Hematopoietic multipotent progenitor cell treated with erythropoietin and hydrocortisone succinate and interleukin-3 and kit ligand, for 6 days (in vitro differentiated cells): ENCODE measurements at regions not wholly inside any gene's neighbourhood (a gene's known extent, or its start where the extent isn't known, plus 50 kb on each side); places are given as distances from the start of the nearest gene placed in this dataset.

Experiments
- DNase-seq: peaks from one replicate; pipeline ENCODE4 v3.0.0-alpha.2; 2015

GRCh38 chr5:4541334-4541733, 598.8 kb upstream of the ADAMTS16 start:
- no peak for DNase-seq

- no peak for DNase-seq
Observed at GRCh38 chr5:4542145-4542778, 597.9 kb upstream of the ADAMTS16 start.

- no peak for DNase-seq
Observed at GRCh38 chr5:4544049-4544670, 596.0 kb upstream of the ADAMTS16 start.

- DNase-seq, result no peak
Observed at GRCh38 chr5:4547547-4547946, 592.6 kb upstream of the ADAMTS16 start.

- DNase-seq, result no peak
Observed at GRCh38 chr5:4548341-4548740, 591.8 kb upstream of the ADAMTS16 start.

GRCh38 chr5:4549351-4549750, 590.8 kb upstream of the ADAMTS16 start:
- no peak for DNase-seq

GRCh38 chr5:4551034-4551433, 589.1 kb upstream of the ADAMTS16 start:
- DNase-seq, result no peak

GRCh38 chr5:4553130-4553529, 587.0 kb upstream of the ADAMTS16 start:
- DNase-seq, result no peak

GRCh38 chr5:4553978-4554377, 586.2 kb upstream of the ADAMTS16 start:
- no peak for DNase-seq

GRCh38 chr5:4555725-4556285, 584.3 kb upstream of the ADAMTS16 start:
- no peak for DNase-seq

GRCh38 chr5:4561403-4561802, 578.7 kb upstream of the ADAMTS16 start:
- DNase-seq, result no peak

GRCh38 chr5:4563400-4563799, 576.7 kb upstream of the ADAMTS16 start:
- no peak for DNase-seq

GRCh38 chr5:4570047-4570995, 569.8 kb upstream of the ADAMTS16 start:
- no peak for DNase-seq

GRCh38 chr5:4571248-4571948, 568.7 kb upstream of the ADAMTS16 start:
- DNase-seq, result no peak

GRCh38 chr5:4572311-4573100, 567.6 kb upstream of the ADAMTS16 start:
- no peak for DNase-seq

- no peak for DNase-seq
Observed at GRCh38 chr5:4575608-4576007, 564.5 kb upstream of the ADAMTS16 start.

- no peak for DNase-seq
Observed at GRCh38 chr5:4576161-4576748, 563.9 kb upstream of the ADAMTS16 start.

- no peak for DNase-seq
Observed at GRCh38 chr5:4576908-4577307, 563.2 kb upstream of the ADAMTS16 start.

GRCh38 chr5:4579679-4580078, 560.5 kb upstream of the ADAMTS16 start:
- no peak for DNase-seq

- DNase-seq, result no peak
Observed at GRCh38 chr5:4580772-4581171, 559.4 kb upstream of the ADAMTS16 start.

- DNase-seq, result no peak
Observed at GRCh38 chr5:4581289-4581688, 558.8 kb upstream of the ADAMTS16 start.

- DNase-seq, result no peak
Observed at GRCh38 chr5:4584982-4585381, 555.1 kb upstream of the ADAMTS16 start.
